Skeletal muscle tissue (tissue), 3 donors: ENCODE measurements at regions not wholly inside any gene's neighbourhood (a gene's known extent, or its start where the extent isn't known, plus 50 kb on each side); places are given as distances from the start of the nearest gene placed in this dataset.
"Not testable (repeated sequence)": the region's sequence is repeated elsewhere in the genome, so short reads cannot be mapped to it uniquely, and the experiment has no call there.

Experiments used
- H3K27ac ChIP-seq: one replicate; pipeline ENCODE4 v1.7.0; 2013; ENCODE audit warnings: mild to moderate bottlenecking, low read depth, low read length, inconsistent platforms
- H3K27me3 ChIP-seq, 3 donors: one replicate each; pipeline ENCODE4 v1.7.0; 2013; ENCODE audit warnings: low read length in 3 of 3; ENCODE audit not compliant: control insufficient read depth in 3 of 3, insufficient read depth in 3 of 3
- H3K36me3 ChIP-seq, 3 donors: one replicate each; pipeline ENCODE4 v1.7.0; 2013; ENCODE audit warnings: low read length in 3 of 3; ENCODE audit not compliant: control insufficient read depth in 3 of 3, insufficient read depth in 3 of 3
- H3K4me1 ChIP-seq, 3 donors: one replicate each; pipeline ENCODE4 v1.7.0; 2013; ENCODE audit warnings: low read length in 3 of 3, mild to moderate bottlenecking in 3 of 3; ENCODE audit not compliant: control insufficient read depth in 3 of 3, insufficient read depth in 3 of 3
- H3K4me3 ChIP-seq, 3 donors: one replicate each; pipeline ENCODE4 v1.7.0; 2013; ENCODE audit warnings: low read length in 3 of 3
- H3K9ac ChIP-seq, 3 donors: one replicate each; pipeline ENCODE4 v1.7.0; 2013; ENCODE audit warnings: low read length in 3 of 3, mild to moderate bottlenecking in 3 of 3, moderate library complexity in 2 of 3, low read depth in 1 of 3
- H3K9me3 ChIP-seq, 3 donors: one replicate each; pipeline ENCODE4 v1.7.0; 2013; ENCODE audit warnings: low read length in 3 of 3; ENCODE audit not compliant: control insufficient read depth in 3 of 3
- donor health status: Osteomylitis.

DNA sequence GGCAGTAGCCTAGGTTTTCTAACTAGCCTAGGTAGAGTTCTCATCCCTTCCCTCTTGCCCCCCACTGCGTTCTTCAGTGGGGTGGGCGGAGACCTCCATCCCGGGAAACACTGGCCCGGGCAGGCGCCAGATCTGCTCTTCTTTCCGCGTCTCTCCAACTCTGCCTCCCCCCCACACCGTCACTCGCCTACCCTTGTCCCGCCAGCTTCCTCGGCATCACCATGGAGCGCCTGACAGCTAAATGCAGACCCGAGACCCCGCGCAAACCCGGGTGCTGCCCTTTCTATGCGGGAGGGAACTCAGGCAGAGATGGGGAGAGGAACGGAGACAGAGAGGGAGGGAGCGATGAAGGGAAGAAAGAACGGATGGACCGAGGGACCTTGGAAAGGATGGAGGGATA is 1494.8 kb upstream of the DEFB115 start:
- Histone ChIP-seq H3K9ac (no peak overlapping the region), H3K27ac (no peak overlapping the region), H3K27me3 (no peaks in the 10 kb centered on the region), H3K36me3 (no peaks in the 10 kb centered on the region), H3K4me1 (no peaks in the 10 kb centered on the region), H3K4me3 (no peak overlapping the region), H3K9me3 (no peaks in the 10 kb centered on the region)

DNA sequence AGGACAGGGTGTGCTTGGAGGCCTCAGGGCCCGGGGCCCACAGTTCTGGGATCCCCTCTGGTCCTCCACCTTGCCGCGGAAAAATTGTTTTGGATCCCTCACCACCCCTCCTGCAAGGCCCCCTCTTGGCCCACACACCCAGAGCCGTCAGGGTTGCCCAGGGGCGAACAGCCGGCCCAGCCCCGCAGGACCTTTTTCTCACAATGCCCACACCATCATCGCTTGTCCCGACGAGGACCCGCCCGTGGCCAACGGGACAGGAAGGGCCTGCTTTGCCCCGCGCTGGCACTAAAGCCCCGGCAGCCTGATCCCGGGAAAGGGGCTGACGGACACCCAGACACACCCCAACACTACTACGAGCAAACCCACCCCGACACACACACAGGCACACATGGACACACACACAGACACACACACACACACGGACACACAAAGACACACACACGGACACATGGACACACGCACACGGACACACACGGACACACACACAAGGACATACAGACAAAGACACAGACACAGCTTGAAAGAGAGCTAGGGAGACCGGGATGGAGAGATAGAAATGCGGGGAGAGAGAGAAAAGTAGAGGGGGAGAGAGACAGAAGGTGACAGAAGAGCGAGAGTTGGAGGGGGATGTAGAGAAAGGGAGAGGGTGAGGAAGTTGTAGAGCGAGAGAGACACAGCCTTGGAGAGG is 1493.5 kb upstream of the DEFB115 start:
- Histone ChIP-seq H3K27me3 (no peaks in the 10 kb centered on the region), H3K36me3 (no peaks in the 10 kb centered on the region), H3K9ac (no peak overlapping the region), H3K4me3 (no peak overlapping the region), H3K9me3 (no peaks in the 10 kb centered on the region), H3K4me1 (no peaks in the 10 kb centered on the region), H3K27ac (no peak overlapping the region)

DNA sequence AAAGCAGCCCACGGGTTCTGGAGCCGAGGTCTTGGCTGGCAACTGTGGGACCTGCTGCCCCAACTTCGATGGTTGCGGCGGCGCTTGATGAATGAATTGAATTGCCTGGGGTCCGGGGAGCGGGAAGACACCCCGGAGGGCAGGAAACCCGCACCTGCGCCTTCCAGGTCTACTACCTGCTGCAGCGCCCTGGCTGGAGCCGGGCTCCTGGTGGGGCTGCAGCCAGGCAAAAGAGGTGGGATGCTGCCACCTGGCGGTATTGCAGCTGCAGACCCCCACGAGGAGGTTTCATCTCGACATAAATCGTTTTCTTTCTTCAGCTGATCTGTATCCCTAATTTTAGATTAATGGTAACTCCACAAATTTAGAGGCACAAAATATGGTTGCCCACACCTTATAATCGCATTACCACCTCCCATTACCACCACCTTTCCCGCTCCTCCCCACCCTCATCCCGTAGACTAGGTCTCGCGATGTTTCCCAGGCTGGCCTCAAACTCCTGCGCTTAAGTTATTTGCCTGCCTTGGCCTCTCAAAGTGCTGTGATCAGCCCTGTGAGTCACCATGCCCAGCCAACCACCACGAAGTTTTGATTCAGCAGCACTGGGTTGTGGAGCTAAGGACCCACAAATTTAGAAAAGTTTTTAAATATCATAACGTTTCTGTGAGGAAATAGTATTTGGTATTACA is 1492.4 kb upstream of the DEFB115 start:
- H3K4me1 ChIP-seq, H3K9ac ChIP-seq, H3K36me3 ChIP-seq, H3K9me3 ChIP-seq, H3K27me3 ChIP-seq, H3K4me3 ChIP-seq, H3K27ac ChIP-seq: not testable (repeated sequence)

DNA sequence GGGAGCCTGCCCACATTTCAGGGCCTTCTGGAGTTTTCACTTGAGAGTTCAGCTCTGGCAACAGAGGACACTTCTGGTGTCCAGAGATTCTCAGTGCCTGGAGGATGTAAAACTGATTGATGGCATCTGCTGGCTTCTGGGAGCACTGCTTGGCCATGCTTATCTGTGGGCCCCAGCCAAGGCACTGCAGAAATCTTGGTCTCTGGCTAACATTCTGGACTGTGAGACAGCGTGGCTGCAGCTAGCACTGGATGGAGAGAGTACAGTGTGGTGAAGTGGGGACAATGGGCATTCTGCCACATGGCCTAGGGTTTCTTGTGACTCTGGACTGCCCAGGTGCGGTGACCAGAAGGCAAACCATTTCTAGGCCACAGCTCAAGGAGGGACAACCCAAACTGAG is 1479.4 kb upstream of the DEFB115 start:
- H3K27ac ChIP-seq, H3K9ac ChIP-seq, H3K4me1 ChIP-seq, H3K9me3 ChIP-seq, H3K4me3 ChIP-seq, H3K27me3 ChIP-seq, H3K36me3 ChIP-seq: not testable (repeated sequence)

DNA sequence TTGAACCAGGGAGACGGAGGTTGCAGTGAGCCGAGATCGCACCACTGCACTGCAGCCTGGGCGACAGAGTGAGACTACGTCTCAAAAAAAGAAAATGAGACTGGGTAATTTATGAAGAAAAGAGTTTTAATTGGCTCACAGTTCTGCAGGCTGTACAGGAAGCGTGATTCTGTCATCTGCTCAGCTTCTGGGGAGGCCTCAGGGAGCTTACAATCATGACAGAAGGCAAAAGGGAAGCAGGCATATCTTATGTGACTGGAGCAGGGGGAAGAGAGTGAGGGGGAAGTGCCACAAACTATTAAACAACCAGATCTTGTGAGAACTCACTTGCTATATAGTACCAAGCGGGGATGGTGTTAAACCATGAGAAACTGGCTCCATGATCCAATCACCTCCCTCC is 1476.2 kb upstream of the DEFB115 start:
- H3K4me1 ChIP-seq, H3K27me3 ChIP-seq, H3K36me3 ChIP-seq, H3K9me3 ChIP-seq, H3K4me3 ChIP-seq, H3K27ac ChIP-seq, H3K9ac ChIP-seq: not testable (repeated sequence)

DNA sequence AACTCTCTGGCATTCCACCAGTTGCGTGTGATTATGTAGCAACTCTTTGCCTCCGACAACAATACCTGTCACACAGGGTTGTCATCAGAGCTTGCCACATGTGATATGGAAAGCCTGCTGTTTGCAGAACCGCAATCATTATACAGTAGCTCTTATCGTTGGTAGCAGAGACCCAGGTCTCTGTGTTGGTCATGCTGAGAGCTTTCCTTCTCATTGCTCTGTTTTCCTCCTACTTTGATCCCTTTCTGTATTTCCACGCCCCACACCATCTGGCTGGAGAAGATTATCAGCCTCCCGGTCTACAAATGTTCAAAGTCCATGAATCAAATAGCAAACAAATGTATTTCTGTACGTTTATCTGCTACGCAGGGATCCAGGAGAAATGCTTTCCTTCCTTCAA is 1475.6 kb upstream of the DEFB115 start:
- H3K27ac ChIP-seq, H3K27me3 ChIP-seq, H3K4me1 ChIP-seq, H3K9me3 ChIP-seq, H3K4me3 ChIP-seq, H3K36me3 ChIP-seq, H3K9ac ChIP-seq: not testable (repeated sequence)

DNA sequence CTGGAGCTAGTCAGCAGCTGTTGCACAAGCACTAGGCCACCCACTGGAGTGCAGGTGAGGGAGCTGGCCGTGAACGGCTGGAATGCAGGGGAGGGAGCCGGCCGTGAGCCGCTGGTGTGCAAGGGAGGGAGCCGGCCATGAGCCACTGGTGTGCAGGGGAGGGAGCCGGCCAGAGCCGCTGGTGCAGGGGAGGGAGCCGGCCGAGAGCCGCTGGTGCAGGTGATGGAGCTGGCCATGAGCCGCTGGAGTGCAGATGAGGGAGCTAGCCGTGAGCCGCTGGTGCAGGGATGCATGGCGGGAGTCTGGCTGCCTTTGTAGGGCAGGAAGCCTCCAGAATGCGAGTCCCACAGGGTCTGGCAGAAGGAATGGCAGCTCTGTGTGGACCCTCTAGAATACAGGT is 1470.0 kb upstream of the DEFB115 start:
- H3K9me3 ChIP-seq, H3K27ac ChIP-seq, H3K9ac ChIP-seq, H3K4me3 ChIP-seq, H3K36me3 ChIP-seq, H3K4me1 ChIP-seq, H3K27me3 ChIP-seq: not testable (repeated sequence)

DNA sequence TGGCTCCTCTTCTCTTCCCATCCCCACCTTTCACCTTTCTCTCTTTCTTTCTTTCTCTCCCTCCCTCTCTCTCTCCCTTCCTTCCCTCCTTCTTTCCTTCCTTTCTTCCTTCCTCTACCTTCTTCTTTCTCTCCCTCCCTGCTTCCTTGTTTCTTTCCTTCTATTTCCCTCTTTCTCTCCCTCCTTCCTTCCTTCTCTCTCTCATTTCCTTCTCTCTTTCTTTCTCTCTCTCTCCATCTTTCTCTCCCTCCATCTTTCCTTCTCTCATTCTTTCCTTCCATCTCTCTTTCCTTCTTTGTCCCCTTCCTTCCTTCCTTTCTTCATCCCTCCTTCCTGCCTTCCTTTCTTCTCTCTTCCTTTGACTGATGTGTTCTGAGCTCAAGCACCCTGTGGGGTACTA is 1467.0 kb upstream of the DEFB115 start:
- Histone ChIP-seq H3K36me3 (no peaks in the 10 kb centered on the region), H3K27ac (no peak overlapping the region), H3K9me3 (no peaks in the 10 kb centered on the region), H3K27me3 (no peaks in the 10 kb centered on the region), H3K4me1 (no peaks in the 10 kb centered on the region), H3K4me3 (no peak overlapping the region), H3K9ac (no peak overlapping the region)

DNA sequence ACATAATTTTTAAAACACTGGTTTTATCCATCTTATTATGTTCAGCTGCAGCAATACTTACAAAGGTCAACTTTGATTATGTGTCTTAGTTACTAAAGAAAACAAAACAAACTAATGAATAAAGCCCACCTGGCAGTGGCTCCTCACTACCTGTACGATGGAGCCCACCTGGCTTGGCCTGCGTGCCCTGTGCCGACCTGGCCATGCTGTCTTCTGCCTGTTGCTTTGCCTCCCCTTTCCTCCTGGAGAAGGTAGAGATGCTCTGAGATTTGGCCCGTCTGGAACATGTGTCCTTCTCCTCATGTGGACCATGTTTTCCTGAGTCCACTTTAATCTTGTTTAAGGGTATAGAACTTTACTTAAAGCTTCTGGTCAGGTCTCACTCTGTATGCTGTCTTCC is 1426.0 kb upstream of the DEFB115 start:
- not testable (repeated sequence) for H3K27me3 ChIP-seq, H3K4me1 ChIP-seq, H3K27ac ChIP-seq, H3K36me3 ChIP-seq, H3K9me3 ChIP-seq, H3K9ac ChIP-seq, H3K4me3 ChIP-seq

DNA sequence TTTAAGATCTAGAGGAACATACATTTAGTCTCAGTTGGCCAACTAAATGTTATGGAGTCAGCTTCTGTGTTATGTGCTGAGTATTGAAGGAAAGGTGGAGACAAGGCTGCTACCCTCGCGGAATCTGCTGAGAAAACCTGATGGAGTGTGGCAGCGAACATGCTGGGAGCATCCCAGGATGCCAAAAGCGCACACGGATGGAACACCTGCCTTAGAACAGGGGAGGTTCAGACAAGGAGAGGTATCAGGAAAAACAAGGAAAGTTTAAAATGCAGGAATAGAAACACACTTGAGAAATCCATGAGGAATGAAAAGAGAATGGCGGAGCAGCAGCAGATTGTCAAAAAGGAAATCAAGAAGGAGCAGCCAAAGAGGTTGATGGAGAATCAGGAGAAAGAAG is 1389.5 kb upstream of the DEFB115 start:
- not testable (repeated sequence) for H3K27ac ChIP-seq, H3K27me3 ChIP-seq, H3K9me3 ChIP-seq, H3K4me1 ChIP-seq, H3K4me3 ChIP-seq, H3K9ac ChIP-seq, H3K36me3 ChIP-seq
